ENCODE measurements at regions not wholly inside any gene's neighbourhood (a gene's known extent, or its start where the extent isn't known, plus 50 kb on each side); places are given as distances from the start of the nearest gene placed in this dataset.

DNA sequence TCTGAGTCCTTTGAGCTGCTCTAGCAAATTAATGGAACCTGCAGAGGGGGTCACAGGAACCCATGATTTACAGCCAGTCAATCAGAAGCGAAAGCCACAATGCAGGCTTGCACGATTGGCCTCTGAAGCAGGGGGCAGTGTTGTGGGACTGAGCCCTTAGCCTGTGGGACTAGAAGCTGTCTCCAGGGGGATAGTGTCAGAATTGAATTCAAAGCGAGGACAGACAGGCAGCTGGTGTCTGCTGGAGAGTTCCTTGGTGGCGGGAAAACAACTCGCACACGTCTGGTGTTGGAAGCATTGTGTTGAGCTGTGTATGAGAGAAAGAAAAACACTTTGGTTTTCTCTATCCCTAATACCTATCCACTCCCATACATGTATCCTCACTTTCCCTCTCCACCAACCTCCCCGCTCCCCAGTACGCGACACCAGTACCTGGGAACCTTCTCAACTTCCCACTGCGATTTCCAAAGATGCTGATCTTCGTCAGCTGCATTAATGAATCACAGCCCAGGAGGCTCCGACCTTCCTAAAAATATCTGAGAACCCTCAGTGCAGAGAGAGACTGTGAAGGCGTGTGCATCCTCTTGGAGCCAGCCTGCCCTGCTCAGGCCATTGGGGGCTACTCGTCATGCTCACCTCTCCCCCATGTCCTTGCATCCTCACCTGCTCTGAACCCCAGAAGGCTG, 88.2 kb downstream of the HS1BP3 start:
- Histone ChIP-seq H4K20me1 (peaks cover 0 to 5% (median 0%) of the 10 kb centered on the region in 11 experiments; a peak in 2 of 22 replicates), H3K4me3 (no peak overlapping the region), H3K36me3 (no peaks in the 10 kb centered on the region)

DNA sequence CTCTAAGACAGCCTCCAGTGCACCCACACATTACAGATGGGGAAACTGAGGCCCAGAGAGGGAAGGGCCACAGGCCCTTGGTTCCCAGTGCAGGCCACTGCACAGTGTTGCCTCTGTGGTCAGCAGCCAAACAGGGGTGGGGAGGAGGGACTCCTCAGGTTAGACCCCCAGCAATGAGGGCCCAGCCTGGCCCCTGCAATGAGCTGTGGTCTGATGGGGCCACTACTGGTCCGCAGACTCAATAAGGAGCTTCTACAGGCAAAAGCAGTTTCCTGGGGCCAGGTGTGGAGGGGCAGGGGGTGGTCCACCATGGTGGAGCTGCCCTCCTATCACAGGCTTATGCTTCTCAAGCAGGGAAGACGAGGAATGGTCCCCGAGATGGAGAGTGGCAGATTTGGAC, 87.6 kb downstream of the HS1BP3 start:
- H3K4me1 ChIP-seq, result peaks cover 27 to 94% (median 82%) of the 10 kb centered on the region in 10 experiments
- no peak overlapping the region for H3K4me3 ChIP-seq
- H4K20me1 ChIP-seq, result no peaks in the 10 kb centered on the region; a peak in 1 of 22 replicates
- peak overlapping the region; percentile 8 to 88 (median 66); a peak in 19 of 22 replicates for H3K4me2 ChIP-seq
- H3K36me3 ChIP-seq, result no peaks in the 10 kb centered on the region
- H3K9ac ChIP-seq, result no peak overlapping the region
- H3K27ac ChIP-seq, result no peak overlapping the region
- TF ChIP-seq Cebpa-rat (IDR thresholded peaks at IDR 0.05), result no peak
- no peaks in the 10 kb centered on the region for H3K9me3 ChIP-seq (replicated peaks in 1 of 11)
- H3K27me3 ChIP-seq, result peaks cover 0 to 15% (median 0%) of the 10 kb centered on the region in 11 experiments; a peak in 2 of 22 replicates

More for the DNA sequence above, 88.2 kb downstream of the HS1BP3 start:
- H3K9ac ChIP-seq, result no peak overlapping the region
- H3K4me2 ChIP-seq, result peak overlapping the region; percentile 8 to 88 (median 66); a peak in 19 of 22 replicates
- H3K9me3 ChIP-seq (replicated peaks in 1 of 11), result no peaks in the 10 kb centered on the region
- peaks cover 0 to 14% (median 0%) of the 10 kb centered on the region in 11 experiments; a peak in 2 of 22 replicates for H3K27me3 ChIP-seq
- H3K27ac ChIP-seq, result no peak overlapping the region
- no peak for TF ChIP-seq Cebpa-rat (IDR thresholded peaks at IDR 0.05)
- peaks cover 25 to 94% (median 82%) of the 10 kb centered on the region in 10 experiments for H3K4me1 ChIP-seq

DNA sequence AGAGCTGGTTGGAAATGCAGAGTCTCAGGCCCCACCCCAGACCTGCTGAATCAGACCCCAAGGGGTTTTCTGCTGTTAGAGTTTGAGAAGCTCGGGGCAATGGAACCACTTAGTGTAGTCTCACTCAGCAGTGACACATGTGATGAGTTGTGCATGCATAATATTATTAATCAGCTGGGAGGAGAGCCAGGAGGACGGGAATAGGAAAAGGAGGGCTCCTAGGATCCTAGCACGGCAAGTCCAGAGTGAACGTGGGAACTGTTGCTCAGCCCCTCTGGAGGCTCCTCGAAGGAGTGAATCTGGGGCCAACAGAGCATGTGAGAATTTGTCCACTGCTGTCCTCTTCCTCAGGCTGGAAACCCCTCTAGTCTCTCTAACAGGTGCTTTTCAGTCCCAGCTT, 87.1 kb downstream of the HS1BP3 start:
- H3K4me3 ChIP-seq, result no peak overlapping the region
- no peak overlapping the region for H3K9ac ChIP-seq
- TF ChIP-seq Cebpa-rat (IDR thresholded peaks at IDR 0.05), result no peak
- H3K36me3 ChIP-seq, result no peaks in the 10 kb centered on the region
- no peaks in the 10 kb centered on the region for H3K9me3 ChIP-seq (replicated peaks in 1 of 11)
- no peak overlapping the region for H3K27ac ChIP-seq
- H3K4me2 ChIP-seq, result peak overlapping the region in 9 of 11 experiments; percentile 8 to 88 (median 73); a peak in 16 of 22 replicates
- peaks cover 0 to 15% (median 0%) of the 10 kb centered on the region in 11 experiments; a peak in 2 of 22 replicates for H3K27me3 ChIP-seq
- H3K4me1 ChIP-seq, result peaks cover 33 to 94% (median 82%) of the 10 kb centered on the region in 10 experiments
- no peaks in the 10 kb centered on the region; a peak in 1 of 22 replicates for H4K20me1 ChIP-seq

DNA sequence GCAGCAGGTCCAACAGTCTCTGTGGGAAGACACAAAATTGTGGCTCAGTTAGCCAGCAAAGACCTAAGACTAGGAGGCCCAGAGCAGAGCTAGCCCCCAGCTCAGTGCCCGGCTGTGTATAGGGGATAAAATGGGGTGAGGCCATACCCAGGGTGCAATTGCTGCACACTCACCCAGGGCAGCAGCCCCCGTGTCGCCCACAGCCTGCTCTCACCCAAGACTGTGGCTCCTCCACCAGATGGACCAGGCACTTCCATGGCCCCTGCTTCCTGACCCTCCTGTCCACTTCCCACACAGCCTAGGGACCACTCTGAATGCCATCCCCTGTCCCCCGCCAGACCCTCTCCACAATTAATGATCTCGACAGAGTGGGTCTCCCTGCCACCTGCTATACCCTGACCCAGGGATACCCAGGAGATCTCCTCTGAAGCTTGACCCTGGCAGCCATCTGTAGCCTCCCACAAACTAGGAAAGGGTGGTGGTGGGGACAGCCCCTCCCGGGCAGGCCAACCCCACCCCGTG, 85.7 kb downstream of the HS1BP3 start:
- H3K9ac ChIP-seq, result no peak overlapping the region
- TF ChIP-seq Cebpa-rat (IDR thresholded peaks at IDR 0.05), result no peak
- no peaks in the 10 kb centered on the region for H3K36me3 ChIP-seq
- H3K4me3 ChIP-seq, result no peak overlapping the region
- H3K4me2 ChIP-seq, result peak overlapping the region in 10 of 11 experiments; percentile 6 to 88 (median 76); a peak in 19 of 22 replicates
- H3K27me3 ChIP-seq, result peaks cover 0 to 15% (median 0%) of the 10 kb centered on the region in 11 experiments; a peak in 2 of 22 replicates
- no peaks in the 10 kb centered on the region; a peak in 1 of 22 replicates for H4K20me1 ChIP-seq
- peaks cover 41 to 100% (median 90%) of the 10 kb centered on the region in 10 experiments for H3K4me1 ChIP-seq
- no peaks in the 10 kb centered on the region for H3K9me3 ChIP-seq (replicated peaks in 1 of 11)
- no peak overlapping the region for H3K27ac ChIP-seq

DNA sequence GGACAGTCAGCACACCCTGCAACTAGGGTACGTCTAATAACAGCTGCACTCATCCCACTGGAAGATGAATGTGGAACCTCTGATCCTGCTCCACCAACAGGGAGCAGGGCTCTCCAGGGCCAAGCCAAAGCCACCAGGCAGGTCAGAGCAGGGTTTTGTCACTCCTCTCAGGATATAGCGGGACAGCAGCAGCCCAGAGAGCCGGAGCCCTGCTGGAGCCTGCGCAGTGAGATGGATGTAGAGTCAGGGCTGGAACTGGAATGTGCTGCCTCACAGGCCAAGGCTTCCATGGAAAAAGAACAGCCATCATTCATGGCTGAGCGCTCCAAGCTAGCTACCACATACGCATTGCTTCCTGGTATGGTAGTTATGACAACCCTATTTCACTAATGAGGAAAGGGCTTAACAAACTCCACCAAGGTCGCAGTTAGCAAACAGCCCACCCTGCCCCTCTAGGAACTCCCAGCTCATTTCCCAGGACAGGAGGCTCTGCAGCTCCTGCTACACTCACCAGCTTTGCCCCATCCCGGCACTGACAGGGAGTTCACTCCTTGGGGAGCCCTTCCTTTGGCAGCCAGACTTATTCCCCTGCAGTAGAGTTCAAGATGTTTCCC, 85.2 kb downstream of the HS1BP3 start:
- Histone ChIP-seq H3K9me3 (replicated peaks in 1 of 11) (no peaks in the 10 kb centered on the region), H3K4me1 (peaks cover 36 to 100% (median 88%) of the 10 kb centered on the region in 10 experiments), H3K27me3 (peaks cover 0 to 15% (median 0%) of the 10 kb centered on the region in 11 experiments; a peak in 2 of 22 replicates), H3K9ac (no peak overlapping the region; a peak in 1 of 22 replicates), H4K20me1 (no peaks in the 10 kb centered on the region; a peak in 1 of 22 replicates), H3K36me3 (no peaks in the 10 kb centered on the region), H3K4me2 (peak overlapping the region in 10 of 11 experiments; percentile 6 to 88 (median 76); a peak in 20 of 22 replicates), H3K4me3 (no peak overlapping the region), H3K27ac (no peak overlapping the region)
- TF ChIP-seq Cebpa-rat (IDR thresholded peaks at IDR 0.05), result no peak

DNA sequence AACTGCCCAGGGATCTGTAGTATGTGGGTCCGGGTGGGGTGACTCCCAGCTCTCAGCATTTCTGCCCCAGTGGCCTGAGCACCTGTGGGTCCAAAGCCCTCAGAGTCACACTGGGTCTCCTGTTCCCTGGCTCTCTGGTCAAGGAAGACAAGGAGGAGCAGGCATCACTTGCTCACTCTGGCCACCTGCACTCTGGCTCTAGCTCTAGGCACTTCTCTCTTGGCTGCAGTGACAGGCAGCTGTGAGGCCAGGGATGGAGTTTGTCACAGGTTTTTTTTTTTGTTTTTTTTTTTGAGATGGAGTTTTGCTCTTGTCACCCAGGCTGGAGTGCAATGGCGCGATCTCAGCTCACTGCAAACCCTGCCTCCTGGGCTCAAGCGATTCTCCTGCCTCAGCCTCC, 84.6 kb downstream of the HS1BP3 start:
- H3K4me2 ChIP-seq, result peak overlapping the region in 9 of 11 experiments; percentile 40 to 88 (median 76); a peak in 17 of 22 replicates

DNA sequence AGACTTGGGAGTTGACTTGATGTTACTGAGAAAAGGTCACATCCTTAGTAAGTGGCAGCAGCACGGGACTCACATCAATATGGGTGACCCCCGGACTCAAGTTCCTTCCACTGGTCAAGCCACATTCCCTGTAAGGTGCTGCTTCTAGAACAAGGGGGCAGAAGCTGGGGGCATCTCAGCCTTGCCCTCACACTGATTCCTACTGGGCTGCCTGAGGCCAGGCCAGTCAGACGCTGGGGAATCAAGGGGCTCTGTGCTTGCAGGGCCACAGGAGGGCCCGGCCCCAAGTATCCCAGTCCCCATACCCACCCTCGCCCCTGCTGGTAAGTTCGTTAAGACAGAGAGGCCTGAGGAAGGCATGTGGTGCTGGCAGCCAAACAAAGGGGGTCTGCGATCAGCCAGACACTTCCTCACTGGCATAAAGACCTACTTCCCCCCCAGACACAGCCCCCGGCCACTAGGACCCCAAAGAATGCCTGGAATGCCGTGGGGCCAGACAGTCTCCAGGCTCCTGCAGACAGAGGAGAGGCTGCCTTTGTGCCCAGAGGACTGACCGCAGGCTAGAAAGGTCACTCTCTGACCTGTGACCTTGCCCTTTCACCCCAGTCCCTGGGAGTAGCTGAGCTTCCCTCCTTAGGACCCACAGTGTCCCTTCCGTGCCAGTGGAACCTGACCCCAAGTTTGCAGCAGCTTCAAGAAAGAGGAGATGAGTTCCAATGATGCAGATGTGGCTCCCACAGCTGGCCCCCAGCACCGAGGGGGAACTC, 83.6 kb downstream of the HS1BP3 start:
- no peaks in the 10 kb centered on the region for H3K9me3 ChIP-seq (replicated peaks in 1 of 11)
- H3K36me3 ChIP-seq, result no peaks in the 10 kb centered on the region
- no peak overlapping the region for H3K27ac ChIP-seq
- 0 out of 22 replicates have a peak overlapping the region, but pooled peaks of 1 of the 11 experiments have one; percentile 19 for H3K9ac ChIP-seq
- no peaks in the 10 kb centered on the region; a peak in 1 of 22 replicates for H4K20me1 ChIP-seq
- no peak overlapping the region for H3K4me3 ChIP-seq
- TF ChIP-seq Cebpa-rat (IDR thresholded peaks at IDR 0.05), result no peak
- peak overlapping the region in 8 of 11 experiments; percentile 64 to 88 (median 74); a peak in 16 of 22 replicates for H3K4me2 ChIP-seq
- H3K4me1 ChIP-seq, result peaks cover 25 to 100% (median 90%) of the 10 kb centered on the region in 10 experiments
- peaks cover 0 to 15% (median 0%) of the 10 kb centered on the region in 11 experiments; a peak in 2 of 22 replicates for H3K27me3 ChIP-seq

More for the DNA sequence above, 84.6 kb downstream of the HS1BP3 start:
- no peaks in the 10 kb centered on the region; a peak in 1 of 22 replicates for H4K20me1 ChIP-seq
- H3K4me3 ChIP-seq, result no peak overlapping the region
- no peak for TF ChIP-seq Cebpa-rat (IDR thresholded peaks at IDR 0.05)
- H3K27me3 ChIP-seq, result peaks cover 0 to 15% (median 0%) of the 10 kb centered on the region in 11 experiments; a peak in 2 of 22 replicates
- H3K27ac ChIP-seq, result no peak overlapping the region
- peaks cover 30 to 100% (median 88%) of the 10 kb centered on the region in 10 experiments for H3K4me1 ChIP-seq
- no peaks in the 10 kb centered on the region for H3K36me3 ChIP-seq
- no peak overlapping the region; a peak in 1 of 22 replicates for H3K9ac ChIP-seq
- H3K9me3 ChIP-seq (replicated peaks in 1 of 11), result no peaks in the 10 kb centered on the region

Data from BLaER1 treated with 17β-estradiol and CSF1 and Interleukin-3, amounts not matched to agents 10 nM and 100 nM (cell line).